Stomach (tissue), 4 donors: ENCODE measurements at regions not wholly inside any gene's neighbourhood (a gene's known extent, or its start where the extent isn't known, plus 50 kb on each side); places are given as distances from the start of the nearest gene placed in this dataset.

Experiments used
- EP300 ChIP-seq: sonication (generic); formaldehyde crosslinking; IDR thresholded peaks from one replicate; pipeline ENCODE4 v1.6.1; 2017; ENCODE audit warnings: antibody characterized with exemption
- POLR2A ChIP-seq, 4 donors: fragments of 450-650 bp; IDR thresholded peaks; one replicate each; pipeline ENCODE4 v1.6.1; 2016; ENCODE audit warnings: antibody characterized with exemption in 4 of 4, control low read depth in 2 of 4, mild to moderate bottlenecking in 1 of 4, moderate library complexity in 1 of 4
- TF ChIP-seq, protein P1 (sequence below), 7 experiments: fragments of 450-650 bp in 4 of 7; fragments of 200-600 bp in 3 of 7; sonication (generic) in 3 of 7; IDR thresholded peaks; one replicate each; pipeline ENCODE4 v1.5.1; 2016 to 2019; ENCODE audit warnings: antibody characterized with exemption in 7 of 7, control low read depth in 2 of 7, mild to moderate bottlenecking in 1 of 7

DNA sequence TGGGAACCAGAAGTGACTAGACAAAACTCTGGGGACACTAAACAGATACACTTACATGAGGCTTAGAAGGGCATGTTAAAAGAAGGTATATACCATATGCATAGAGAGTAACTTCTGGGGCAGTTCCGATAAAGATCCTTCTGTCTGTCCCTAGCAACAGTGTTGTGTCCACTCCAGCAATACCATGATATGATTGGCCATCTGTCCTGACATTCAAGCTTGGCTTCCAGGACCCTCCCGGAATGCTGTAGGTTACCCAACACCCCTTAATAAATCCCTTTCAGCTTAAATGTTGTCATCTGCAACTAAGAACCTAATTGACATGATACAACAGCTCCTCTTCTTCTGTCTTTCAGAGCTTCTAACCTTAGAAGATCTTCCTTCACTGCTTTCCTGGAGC lies 307.7 kb downstream of the OMA1 start:
- TF ChIP-seq, protein P1, sequence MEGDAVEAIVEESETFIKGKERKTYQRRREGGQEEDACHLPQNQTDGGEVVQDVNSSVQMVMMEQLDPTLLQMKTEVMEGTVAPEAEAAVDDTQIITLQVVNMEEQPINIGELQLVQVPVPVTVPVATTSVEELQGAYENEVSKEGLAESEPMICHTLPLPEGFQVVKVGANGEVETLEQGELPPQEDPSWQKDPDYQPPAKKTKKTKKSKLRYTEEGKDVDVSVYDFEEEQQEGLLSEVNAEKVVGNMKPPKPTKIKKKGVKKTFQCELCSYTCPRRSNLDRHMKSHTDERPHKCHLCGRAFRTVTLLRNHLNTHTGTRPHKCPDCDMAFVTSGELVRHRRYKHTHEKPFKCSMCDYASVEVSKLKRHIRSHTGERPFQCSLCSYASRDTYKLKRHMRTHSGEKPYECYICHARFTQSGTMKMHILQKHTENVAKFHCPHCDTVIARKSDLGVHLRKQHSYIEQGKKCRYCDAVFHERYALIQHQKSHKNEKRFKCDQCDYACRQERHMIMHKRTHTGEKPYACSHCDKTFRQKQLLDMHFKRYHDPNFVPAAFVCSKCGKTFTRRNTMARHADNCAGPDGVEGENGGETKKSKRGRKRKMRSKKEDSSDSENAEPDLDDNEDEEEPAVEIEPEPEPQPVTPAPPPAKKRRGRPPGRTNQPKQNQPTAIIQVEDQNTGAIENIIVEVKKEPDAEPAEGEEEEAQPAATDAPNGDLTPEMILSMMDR (IDR thresholded peaks at IDR 0.05) = no peak
- TF ChIP-seq EP300 (no peak), POLR2A (IDR thresholded peaks at IDR 0.05) (no peak)
